Neural cell (in vitro differentiated cells): ENCODE measurements at regions not wholly inside any gene's neighbourhood (a gene's known extent, or its start where the extent isn't known, plus 50 kb on each side); places are given as distances from the start of the nearest gene placed in this dataset.

Experiments used
- H2AFZ ChIP-seq: fragments of 200-600, 300-800 bp; sonication (generic), shearing (Covaris generic); 2 replicates; pipeline ENCODE4 v1.6.0; 2014; ENCODE audit warnings: low read depth, mild to moderate bottlenecking, antibody characterized with exemption, low read length, moderate library complexity
- H3F3A ChIP-seq: fragments of 200-600 bp; shearing (Covaris generic); 2 replicates; pipeline ENCODE4 v1.6.1; 2016; ENCODE audit warnings: mild to moderate bottlenecking, moderate library complexity, mixed read lengths, antibody characterized with exemption, low read length; ENCODE audit not compliant: insufficient read depth, poor library complexity, severe bottlenecking
- H3K27ac ChIP-seq: fragments of 200-600, 300-800 bp; sonication (generic), shearing (Covaris generic); 2 replicates; pipeline ENCODE4 v1.5.1; 2014; ENCODE audit warnings: mild to moderate bottlenecking, low read length, moderate library complexity
- H3K27me3 ChIP-seq: fragments of 300-800, 200-600 bp; sonication (generic), shearing (Covaris generic); 2 replicates; pipeline ENCODE4 v1.6.0; 2014; ENCODE audit warnings: mild to moderate bottlenecking, low read depth, low read length, moderate library complexity; ENCODE audit not compliant: insufficient read depth
- H3K36me3 ChIP-seq: fragments of 300-800, 200-600 bp; sonication (generic), shearing (Covaris generic); 2 replicates; pipeline ENCODE4 v1.5.1; 2014; ENCODE audit warnings: mild to moderate bottlenecking, antibody characterized with exemption, low read length, moderate library complexity; ENCODE audit not compliant: insufficient read depth
- H3K4me2 ChIP-seq: fragments of 300-800, 200-600 bp; sonication (generic), shearing (Covaris generic); 2 replicates; pipeline ENCODE4 v1.6.0; 2014; ENCODE audit warnings: mild to moderate bottlenecking, low read length
- H3K4me3 ChIP-seq: fragments of 300-800, 200-600 bp; sonication (generic), shearing (Covaris generic); 2 replicates; pipeline ENCODE4 v1.5.1; 2014; ENCODE audit warnings: mild to moderate bottlenecking, low read length, moderate library complexity
- H3K79me2 ChIP-seq: fragments of 200-600 bp; shearing (Covaris generic); replicated peaks from 2 replicates; pipeline ENCODE4 v1.6.0; 2014; ENCODE audit warnings: mild to moderate bottlenecking, low read length, moderate library complexity; ENCODE audit not compliant: insufficient read depth
- H3K9ac ChIP-seq: fragments of 300-800, 200-600 bp; sonication (generic), shearing (Covaris generic); 2 replicates; pipeline ENCODE4 v1.6.1; 2016; ENCODE audit warnings: mild to moderate bottlenecking, low read length, mixed read lengths
- H3K9me2 ChIP-seq: fragments of 200-600 bp; shearing (Covaris generic); 2 replicates; pipeline ENCODE4 v1.6.1; 2016; ENCODE audit warnings: mild to moderate bottlenecking, low read length, mixed read lengths; ENCODE audit not compliant: insufficient read depth
- H3K9me3 ChIP-seq: fragments of 200-600, 300-800 bp; sonication (generic), shearing (Covaris generic); 2 replicates; pipeline ENCODE4 v1.6.1; 2016; ENCODE audit warnings: mild to moderate bottlenecking, mixed run types, low read length, moderate library complexity, mixed read lengths
- H4K20me1 ChIP-seq: fragments of 200-600 bp; shearing (Covaris generic); 2 replicates; pipeline ENCODE4 v1.6.1; 2016; ENCODE audit warnings: mild to moderate bottlenecking, mixed run types; ENCODE audit not compliant: insufficient read depth
- CTCF ChIP-seq: fragments of 450-650 bp; IDR thresholded peaks from 2 replicates; pipeline ENCODE4 v1.5.1; 2014; ENCODE audit warnings: antibody characterized with exemption, mild to moderate bottlenecking, moderate library complexity; ENCODE audit not compliant: poor library complexity, severe bottlenecking
- EP300 ChIP-seq: fragments of 450-650 bp; conservative IDR thresholded peaks from 2 replicates; pipeline ENCODE4 v1.6.1; 2014; ENCODE audit warnings: antibody characterized with exemption, mild to moderate bottlenecking, moderate library complexity; ENCODE audit not compliant: poor library complexity, severe bottlenecking
- EZH2 ChIP-seq: fragments of 200-600, 300-800 bp; shearing (Covaris generic), sonication (generic); IDR thresholded peaks from 2 replicates; pipeline ENCODE4 v1.6.1; 2014; ENCODE audit warnings: antibody characterized with exemption, low read length, borderline replicate concordance, mild to moderate bottlenecking; ENCODE audit not compliant: insufficient read depth, poor library complexity, severe bottlenecking
- MXI1 ChIP-seq: fragments of 450-650 bp; conservative IDR thresholded peaks from 2 replicates; pipeline ENCODE4 v1.6.1; 2014; ENCODE audit warnings: antibody characterized with exemption, mild to moderate bottlenecking; ENCODE audit not compliant: poor library complexity, severe bottlenecking
- POLR2AphosphoS5 ChIP-seq: IDR thresholded peaks from 2 replicates; pipeline ENCODE4 v1.6.1; 2012
- RAD21 ChIP-seq: fragments of 450-650 bp; conservative IDR thresholded peaks from 2 replicates; pipeline ENCODE4 v1.6.1; 2014; ENCODE audit warnings: antibody characterized with exemption, mild to moderate bottlenecking, moderate library complexity
- REST ChIP-seq: IDR thresholded peaks from 2 replicates; pipeline ENCODE4 v1.6.1; 2012; ENCODE audit warnings: borderline replicate concordance
- SMC3 ChIP-seq: fragments of 450-650 bp; conservative IDR thresholded peaks from 2 replicates; pipeline ENCODE4 v1.6.1; 2014; ENCODE audit warnings: antibody characterized with exemption, mild to moderate bottlenecking, moderate library complexity; ENCODE audit not compliant: poor library complexity
- TAF1 ChIP-seq: IDR thresholded peaks from 2 replicates; pipeline ENCODE4 v1.6.1; 2012; ENCODE audit warnings: low read depth

- Histone ChIP-seq H2AFZ (no peak overlapping the region), H3K9me2 (no peaks in the 10 kb centered on the region), H3K79me2 (no peaks in the 10 kb centered on the region), H3K9ac (no peak overlapping the region), H3K9me3 (no peaks in the 10 kb centered on the region), H3K27me3 (no peaks in the 10 kb centered on the region), H3K36me3 (no peaks in the 10 kb centered on the region), H3K4me2 (no peak overlapping the region), H3K27ac (no peak overlapping the region), H3K4me3 (no peak overlapping the region), H3F3A (no peaks in the 10 kb centered on the region), H4K20me1 (no peaks in the 10 kb centered on the region)
- no peak for TF ChIP-seq RAD21
- TF ChIP-seq MXI1: no peak
- TF ChIP-seq SMC3: no peak
- no peak for TF ChIP-seq TAF1
- no peak for TF ChIP-seq EZH2
- TF ChIP-seq REST: no peak
- TF ChIP-seq POLR2AphosphoS5: no peak
- TF ChIP-seq CTCF: no peak
- no peak for TF ChIP-seq EP300
Measured at GRCh38 chr7:81333004-81333403, 414.2 kb upstream of the SEMA3C start.

GRCh38 chr7:81331061-81332018, 412.5 kb upstream of the SEMA3C start:
- H3K9ac ChIP-seq: no peak overlapping the region
- H3F3A ChIP-seq: no peaks in the 10 kb centered on the region
- no peaks in the 10 kb centered on the region for H3K36me3 ChIP-seq
- H2AFZ ChIP-seq: no peak overlapping the region
- H3K79me2 ChIP-seq: no peaks in the 10 kb centered on the region
- H3K27ac ChIP-seq: no peak overlapping the region
- H3K27me3 ChIP-seq: no peaks in the 10 kb centered on the region
- no peak for TF ChIP-seq RAD21
- no peak for TF ChIP-seq REST
- H3K9me2 ChIP-seq: no peaks in the 10 kb centered on the region
- H3K4me3 ChIP-seq: no peak overlapping the region
- no peaks in the 10 kb centered on the region for H4K20me1 ChIP-seq
- no peaks in the 10 kb centered on the region for H3K9me3 ChIP-seq
- H3K4me2 ChIP-seq: no peak overlapping the region
